HFF-Myc (cell line): ENCODE measurements at regions not wholly inside any gene's neighbourhood (a gene's known extent, or its start where the extent isn't known, plus 50 kb on each side); places are given as distances from the start of the nearest gene placed in this dataset.
"Not testable (repeated sequence)": the region's sequence is repeated elsewhere in the genome, so short reads cannot be mapped to it uniquely, and the experiment has no call there.

Source experiments
- DNase-seq: peaks from one replicate; pipeline ENCODE4 v3.0.0-alpha.2; 2011; ENCODE audit warnings: low read depth; ENCODE audit errors: extremely low read depth
- H3K4me3 ChIP-seq: replicated peaks from 2 replicates; pipeline ENCODE4 v1.5.1; 2011; ENCODE audit warnings: low read depth, mild to moderate bottlenecking, control low read depth, low read length
- TF ChIP-seq, protein P1 (sequence below): IDR thresholded peaks from 2 replicates; pipeline ENCODE4 v1.5.1; 2012; ENCODE audit warnings: mild to moderate bottlenecking, low read depth, low read length, control low read depth; ENCODE audit errors: missing control alignments

DNA sequence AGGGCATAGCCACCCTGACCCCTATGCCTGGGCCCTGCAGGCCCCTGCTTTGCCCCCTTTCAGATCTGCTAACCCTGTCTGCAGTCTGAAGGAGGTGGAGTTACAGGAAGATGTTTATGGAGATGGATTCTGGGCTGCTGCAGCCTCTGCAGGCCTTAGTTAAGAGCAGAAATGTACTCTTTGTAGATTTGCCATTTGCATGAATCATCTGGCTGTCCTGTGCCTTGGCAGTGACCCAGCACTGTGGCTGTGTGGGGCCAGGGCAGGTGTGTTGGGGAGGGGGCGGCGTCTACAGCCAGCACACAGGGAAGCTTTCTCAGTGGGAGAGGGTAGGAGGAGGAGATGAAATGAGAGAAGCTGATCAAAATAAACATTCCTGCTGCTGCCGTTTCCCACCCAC, 867.3 kb downstream of the PLA2G4A start:
- no peak overlapping the region for H3K4me3 ChIP-seq
- DNase-seq = no peak
- TF ChIP-seq, protein P1, sequence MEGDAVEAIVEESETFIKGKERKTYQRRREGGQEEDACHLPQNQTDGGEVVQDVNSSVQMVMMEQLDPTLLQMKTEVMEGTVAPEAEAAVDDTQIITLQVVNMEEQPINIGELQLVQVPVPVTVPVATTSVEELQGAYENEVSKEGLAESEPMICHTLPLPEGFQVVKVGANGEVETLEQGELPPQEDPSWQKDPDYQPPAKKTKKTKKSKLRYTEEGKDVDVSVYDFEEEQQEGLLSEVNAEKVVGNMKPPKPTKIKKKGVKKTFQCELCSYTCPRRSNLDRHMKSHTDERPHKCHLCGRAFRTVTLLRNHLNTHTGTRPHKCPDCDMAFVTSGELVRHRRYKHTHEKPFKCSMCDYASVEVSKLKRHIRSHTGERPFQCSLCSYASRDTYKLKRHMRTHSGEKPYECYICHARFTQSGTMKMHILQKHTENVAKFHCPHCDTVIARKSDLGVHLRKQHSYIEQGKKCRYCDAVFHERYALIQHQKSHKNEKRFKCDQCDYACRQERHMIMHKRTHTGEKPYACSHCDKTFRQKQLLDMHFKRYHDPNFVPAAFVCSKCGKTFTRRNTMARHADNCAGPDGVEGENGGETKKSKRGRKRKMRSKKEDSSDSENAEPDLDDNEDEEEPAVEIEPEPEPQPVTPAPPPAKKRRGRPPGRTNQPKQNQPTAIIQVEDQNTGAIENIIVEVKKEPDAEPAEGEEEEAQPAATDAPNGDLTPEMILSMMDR = no peak

DNA sequence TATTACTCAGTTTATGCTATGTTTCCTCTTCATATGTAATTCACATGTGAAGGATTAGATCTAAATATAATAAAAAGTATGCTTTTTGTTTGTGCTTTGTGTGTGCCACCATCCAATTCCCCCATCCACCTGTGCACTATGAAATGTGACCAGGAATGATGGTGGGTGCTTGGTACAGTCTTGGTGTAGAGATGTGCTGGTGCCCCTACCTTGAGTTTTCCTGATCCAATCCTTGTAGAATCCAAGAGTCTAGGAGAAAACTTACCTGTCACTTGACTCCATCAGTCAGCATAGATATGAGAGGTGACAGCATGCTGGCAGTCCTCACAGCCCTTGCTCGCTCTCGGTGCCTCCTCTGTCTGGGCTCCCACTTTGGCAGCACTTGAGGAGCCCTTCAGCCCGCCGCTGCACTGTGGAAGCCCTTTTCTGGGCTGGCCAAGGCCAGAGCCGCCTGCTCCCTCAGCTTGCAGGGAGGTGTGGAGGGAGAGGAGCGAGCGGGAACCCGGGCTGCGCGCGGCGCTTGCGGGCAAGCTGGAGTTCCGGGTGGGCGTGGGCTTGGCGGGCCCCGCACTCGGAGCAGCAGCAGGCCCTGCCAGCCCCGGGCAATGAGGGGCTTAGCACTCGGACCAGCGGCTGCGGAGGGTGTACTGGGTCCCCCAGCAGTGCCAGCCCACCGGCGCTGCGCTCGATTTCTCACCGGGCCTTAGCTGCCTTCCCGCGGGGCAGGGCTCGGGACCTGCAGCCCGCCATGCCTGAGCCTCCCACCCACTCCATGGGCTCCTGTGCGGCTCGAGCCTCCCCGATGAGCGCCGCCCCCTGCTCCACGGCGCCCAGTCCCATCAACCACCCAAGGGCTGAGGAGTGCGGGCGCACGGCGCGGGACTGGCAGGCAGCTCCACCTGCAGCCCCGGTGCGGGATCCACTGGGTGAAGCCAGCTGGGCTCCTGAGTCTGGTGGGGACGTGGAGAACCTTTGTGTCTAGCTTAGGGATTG, 874.7 kb downstream of the PLA2G4A start:
- H3K4me3 ChIP-seq, DNase-seq: not testable (repeated sequence)

DNA sequence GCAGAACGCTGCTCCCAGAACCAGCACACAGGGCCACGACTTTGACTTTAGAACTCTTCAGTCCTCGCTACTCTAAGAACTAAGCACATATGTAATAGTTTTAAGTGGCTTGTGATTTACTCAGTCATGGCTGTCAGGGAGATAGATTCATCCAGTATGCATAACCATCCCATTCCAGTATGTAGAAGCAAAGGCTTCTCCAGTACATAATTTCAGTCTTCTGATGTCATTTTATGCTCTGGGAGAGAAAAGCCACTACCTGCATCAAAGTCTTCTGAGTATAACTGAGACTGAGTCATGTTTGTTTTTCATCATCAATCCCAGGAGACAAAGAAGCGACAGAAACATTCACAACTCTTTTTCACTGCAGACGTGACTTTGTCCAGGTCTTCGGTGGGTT, 885.7 kb downstream of the PLA2G4A start:
- DNase-seq = no peak
- no peak overlapping the region for H3K4me3 ChIP-seq
- TF ChIP-seq, protein P1 = no peak

DNA sequence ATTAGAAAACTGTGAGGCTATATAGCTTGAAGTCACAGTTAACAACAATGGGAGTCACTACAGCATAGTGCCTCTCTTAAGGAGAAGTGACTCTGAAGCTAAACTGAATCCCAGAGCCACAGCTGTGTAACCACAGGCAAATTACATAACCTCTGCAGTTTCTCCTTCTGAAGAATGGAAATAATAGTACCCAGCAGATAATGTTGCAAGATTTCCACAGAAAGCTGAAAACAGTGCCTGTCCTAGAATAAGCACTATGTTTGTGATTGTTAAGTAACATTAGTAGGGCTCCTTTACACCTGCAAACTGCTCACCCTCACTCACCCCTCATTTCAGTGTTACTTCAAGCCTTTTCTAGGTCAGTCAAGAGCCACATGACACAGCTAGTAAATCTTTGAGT, 886.7 kb downstream of the PLA2G4A start:
- no peak overlapping the region for H3K4me3 ChIP-seq
- no peak for DNase-seq
- TF ChIP-seq, protein P1 = no peak

DNA sequence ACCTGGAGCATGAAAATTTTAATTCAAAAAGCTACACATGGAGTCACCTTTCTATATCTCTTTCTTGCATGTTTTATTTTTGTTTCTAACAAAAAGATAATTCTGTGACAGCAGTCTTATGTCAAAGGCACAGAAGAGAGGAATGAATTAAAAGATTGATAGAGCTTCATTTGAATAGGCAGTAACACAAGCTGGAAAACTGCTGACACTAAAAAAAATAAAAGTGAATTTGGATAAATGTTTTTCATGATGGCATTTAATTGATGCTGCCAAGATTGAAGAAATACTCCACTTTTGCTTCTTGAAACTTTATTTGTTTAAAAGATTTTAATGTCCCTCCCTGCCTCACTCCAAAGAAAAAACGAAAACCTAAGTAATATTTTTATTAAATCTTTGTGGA, 887.4 kb downstream of the PLA2G4A start:
- TF ChIP-seq, protein P1 = no peak
- DNase-seq = no peak
- no peak overlapping the region for H3K4me3 ChIP-seq

DNA sequence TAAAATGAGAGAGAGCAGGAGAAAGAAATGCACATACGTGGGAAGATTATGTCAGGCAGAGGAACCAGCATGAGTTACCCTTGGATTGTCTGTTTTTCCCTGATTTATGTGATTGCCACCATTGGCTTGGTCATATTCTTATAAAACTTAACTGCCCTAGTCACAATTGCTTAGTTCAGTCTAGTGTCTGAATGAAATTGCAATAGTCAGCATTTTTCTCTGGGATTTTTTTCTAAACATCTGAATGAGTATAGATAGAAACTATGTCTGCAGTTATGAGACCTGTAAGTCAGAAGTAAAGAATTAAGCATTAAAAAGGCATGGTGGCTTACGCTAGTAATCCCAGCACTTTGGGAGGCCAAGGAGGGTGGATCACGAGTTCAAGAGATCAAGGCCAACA, 889.8 kb downstream of the PLA2G4A start:
- H3K4me3 ChIP-seq = no peak overlapping the region
- no peak for DNase-seq
- TF ChIP-seq, protein P1 = no peak

DNA sequence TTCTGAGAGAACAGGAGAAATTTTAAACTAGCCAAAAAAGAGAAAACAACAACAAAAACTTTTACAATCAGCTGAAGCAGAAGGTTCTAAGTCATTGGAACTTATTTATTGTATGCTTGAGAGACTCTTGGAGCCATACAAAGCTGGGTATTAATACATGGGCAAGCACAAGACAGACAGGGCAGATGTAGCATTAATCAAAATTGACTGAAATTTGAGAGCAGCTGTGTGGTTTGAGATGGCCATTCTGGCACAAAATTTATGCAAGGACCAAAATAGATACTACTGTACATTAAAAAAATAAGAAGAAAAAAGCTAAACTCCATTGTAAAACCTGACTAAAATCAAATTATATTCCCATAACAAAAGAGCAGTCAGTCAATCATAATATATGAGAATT, 892.5 kb downstream of the PLA2G4A start:
- no peak for DNase-seq
- H3K4me3 ChIP-seq = no peak overlapping the region
- TF ChIP-seq, protein P1 = no peak
